IMR-90 (cell line): ENCODE measurements at regions not wholly inside any gene's neighbourhood (a gene's known extent, or its start where the extent isn't known, plus 50 kb on each side); places are given as distances from the start of the nearest gene placed in this dataset.
A peak's percentile ranks its signal among the peaks of the same experiment; 100 is the strongest.

Experiments used
- ATAC-seq: fragments of 200-7000 bp; cut with Tn5 transposase; 2 replicates; pipeline ENCODE4 v1.9.1; 2020; ENCODE audit warnings: low read depth, mild to moderate bottlenecking, moderate library complexity
- BruUV-seq: library from RNA; stranded (reverse); fragments of 400-500 nt; replicated peaks from 2 replicates; lab custom pipeline; 2021; lab: Mats Ljungman, UMichigan
- CTCF ChIA-PET: fragments of 300-600 bp; formaldehyde crosslinking; extraction: SDS; loops from one replicate; lab custom pipeline; 2021; ENCODE audit warnings: antibody characterized with exemption; lab: Yijun Ruan, JAX
- POLR2A ChIA-PET: fragments of 300-600 bp; sonication (Branson Sonifier 250); formaldehyde crosslinking; loops from one replicate; lab custom pipeline; 2022; ENCODE audit warnings: antibody characterized with exemption; ENCODE audit not compliant: unreplicated experiment; lab: Charles Lee
- DNase-seq: peaks from one replicate; pipeline ENCODE4 v3.0.0; 2013
- H2AFZ ChIP-seq: replicated peaks from 2 replicates; pipeline ENCODE3; 2013; ENCODE audit warnings: low read length, mild to moderate bottlenecking; ENCODE audit not compliant: poor library complexity
- H2AK5ac ChIP-seq: 2 replicates; pipeline ENCODE4 v1.6.1; 2013; ENCODE audit warnings: low read depth, low read length, inconsistent platforms
- H2AK9ac ChIP-seq: replicated peaks from 2 replicates; pipeline ENCODE3; 2013; ENCODE audit warnings: mild to moderate bottlenecking, low read depth, low read length, moderate library complexity; ENCODE audit not compliant: poor library complexity
- H2BK120ac ChIP-seq: 2 replicates; pipeline ENCODE4 v1.6.1; 2013; ENCODE audit warnings: low read depth, low read length, inconsistent platforms
- H2BK15ac ChIP-seq: 3 replicates; pipeline ENCODE4 v1.6.1; 2013; ENCODE audit warnings: low read depth, low read length, inconsistent platforms
- H2BK20ac ChIP-seq: 2 replicates; pipeline ENCODE4 v1.6.1; 2013; ENCODE audit warnings: low read depth, mild to moderate bottlenecking, inconsistent platforms, low read length, moderate library complexity
- H2BK5ac ChIP-seq: 2 replicates; pipeline ENCODE4 v1.6.1; 2013; ENCODE audit warnings: mild to moderate bottlenecking, low read depth, low read length, inconsistent platforms; ENCODE audit not compliant: poor library complexity, severe bottlenecking
- H3K14ac ChIP-seq: replicated peaks from 2 replicates; pipeline ENCODE4 v1.6.1; 2013; ENCODE audit warnings: low read depth, low read length, inconsistent platforms
- H3K18ac ChIP-seq: 2 replicates; pipeline ENCODE4 v1.6.1; 2013; ENCODE audit warnings: low read depth, low read length, control low read depth
- H3K23ac ChIP-seq: 2 replicates; pipeline ENCODE4 v1.6.1; 2013; ENCODE audit warnings: low read depth, low read length, inconsistent platforms
- H3K27ac ChIP-seq: 2 replicates; pipeline ENCODE4 v1.5.1; 2013; ENCODE audit warnings: mild to moderate bottlenecking, control low read depth, low read length; ENCODE audit not compliant: insufficient read depth
- H3K27me3 ChIP-seq: 2 replicates; pipeline ENCODE4 v1.6.1; 2013; ENCODE audit warnings: low read length; ENCODE audit not compliant: control insufficient read depth, insufficient read depth
- H3K36me3 ChIP-seq: 2 replicates; pipeline ENCODE4 v1.6.1; 2013; ENCODE audit warnings: low read length, mixed read lengths; ENCODE audit not compliant: control insufficient read depth, insufficient read depth
- H3K4ac ChIP-seq: 2 replicates; pipeline ENCODE4 v1.6.1; 2013; ENCODE audit warnings: low read depth, low read length, inconsistent platforms
- H3K4me1 ChIP-seq: 2 replicates; pipeline ENCODE4 v1.6.1; 2013; ENCODE audit warnings: low read length, mixed read lengths; ENCODE audit not compliant: control insufficient read depth, insufficient read depth
- H3K4me2 ChIP-seq: 2 replicates; pipeline ENCODE4 v1.6.1; 2013; ENCODE audit warnings: low read depth, mild to moderate bottlenecking, control low read depth, low read length, moderate library complexity
- H3K4me3 ChIP-seq: 2 replicates; pipeline ENCODE4 v1.5.1; 2013; ENCODE audit warnings: low read depth, mild to moderate bottlenecking, control low read depth, low read length, moderate library complexity; ENCODE audit not compliant: insufficient read depth
- H3K56ac ChIP-seq: 2 replicates; pipeline ENCODE4 v1.6.1; 2013; ENCODE audit warnings: low read length, inconsistent platforms; ENCODE audit not compliant: insufficient read depth; ENCODE audit errors: extremely low read depth
- H3K79me1 ChIP-seq, 2 experiments: 2 replicates each; pipeline ENCODE4 v1.6.1; 2013; ENCODE audit warnings: low read length in 2 of 2, inconsistent platforms in 1 of 2, low read depth in 1 of 2
- H3K9ac ChIP-seq: 2 replicates; pipeline ENCODE4 v1.6.1; 2013; ENCODE audit warnings: low read depth, low read length, control low read depth
- H3K9me1 ChIP-seq: 2 replicates; pipeline ENCODE4 v1.6.1; 2013; ENCODE audit warnings: low read length, inconsistent platforms; ENCODE audit not compliant: insufficient read depth
- H3K9me3 ChIP-seq: 2 replicates; pipeline ENCODE4 v1.6.1; 2013; ENCODE audit warnings: low read length; ENCODE audit not compliant: control insufficient read depth, insufficient read depth
- H4K20me1 ChIP-seq: 2 replicates; pipeline ENCODE4 v1.6.1; 2013; ENCODE audit warnings: low read length, inconsistent platforms; ENCODE audit not compliant: insufficient read depth
- H4K5ac ChIP-seq: 2 replicates; pipeline ENCODE4 v1.6.1; 2013; ENCODE audit warnings: mild to moderate bottlenecking, low read depth, low read length, control low read depth
- H4K8ac ChIP-seq, 2 experiments: 2 replicates each; pipeline ENCODE4 v1.6.1; 2013; ENCODE audit warnings: low read depth in 2 of 2, low read length in 2 of 2, control low read depth in 1 of 2, inconsistent platforms in 1 of 2
- H4K91ac ChIP-seq: 2 replicates; pipeline ENCODE4 v1.6.1; 2013; ENCODE audit warnings: low read depth, low read length, inconsistent platforms; ENCODE audit not compliant: insufficient read depth
- CEBPB ChIP-seq: IDR thresholded peaks from 2 replicates; pipeline ENCODE4 v1.6.1; 2012; ENCODE audit warnings: low read depth, low read length, improper control_type of control experiment
- CTCF ChIP-seq: conservative IDR thresholded peaks from 2 replicates; pipeline ENCODE4 v1.5.1; 2012; ENCODE audit warnings: mild to moderate bottlenecking, low read depth, low read length, improper control_type of control experiment
- FOS ChIP-seq: fragments of 150-350 bp; IDR thresholded peaks from 2 replicates; pipeline ENCODE4 v1.6.1; 2016; ENCODE audit warnings: low read depth, low read length
- MAFK ChIP-seq: IDR thresholded peaks from 2 replicates; pipeline ENCODE4 v1.6.1; 2012; ENCODE audit warnings: low read depth, low read length, improper control_type of control experiment
- MAZ ChIP-seq: IDR thresholded peaks from 2 replicates; pipeline ENCODE4 v1.6.1; 2012; ENCODE audit warnings: low read depth, mild to moderate bottlenecking, low read length, improper control_type of control experiment, moderate library complexity, borderline replicate concordance
- MXI1 ChIP-seq: IDR thresholded peaks from 2 replicates; pipeline ENCODE4 v1.6.1; 2012; ENCODE audit warnings: low read depth, mild to moderate bottlenecking, low read length, moderate library complexity, borderline replicate concordance
- NFE2L2 ChIP-seq: fragments of 150-350 bp; IDR thresholded peaks from 2 replicates; pipeline ENCODE4 v1.6.1; 2016; ENCODE audit warnings: low read depth, mild to moderate bottlenecking, low read length
- POLR2A ChIP-seq: IDR thresholded peaks from 2 replicates; pipeline ENCODE4 v1.6.1; 2012; ENCODE audit warnings: mild to moderate bottlenecking, low read depth, low read length
- RAD21 ChIP-seq: IDR thresholded peaks from 2 replicates; pipeline ENCODE4 v1.6.1; 2012; ENCODE audit warnings: low read length, improper control_type of control experiment
- RCOR1 ChIP-seq: IDR thresholded peaks from 2 replicates; pipeline ENCODE4 v1.6.1; 2012; ENCODE audit warnings: mild to moderate bottlenecking, low read length, improper control_type of control experiment; ENCODE audit not compliant: insufficient replicate concordance
- SMC3 ChIP-seq: fragments of 150-350 bp; IDR thresholded peaks from 2 replicates; pipeline ENCODE4 v1.6.1; 2016; ENCODE audit warnings: low read depth, mild to moderate bottlenecking, antibody characterized with exemption, low read length, moderate library complexity
- WGBS, 2 experiments: methylation state at CpG; one replicate each; pipeline versions ENCODE4 v1.1.5 to v1.1.7; 2013; ENCODE audit warnings: missing lambda C conversion rate in 2 of 2; ENCODE audit not compliant: insufficient read length in 1 of 2; ENCODE audit errors: extremely low coverage in 2 of 2; 5-methylcytosine and 5-hydroxymethylcytosine counted together
- dilution Hi-C: fragments of 300-500 bp; cut with HindIII; formaldehyde crosslinking; loops from one replicate; pipeline ENCODE4 v1.14.3; 2018; ENCODE audit warnings: low sequenced_read_pairs; ENCODE audit not compliant: unreplicated experiment
- in situ Hi-C: fragments of 300-500 bp; cut with MboI; formaldehyde crosslinking; loops from 3 replicates; pipeline ENCODE4 v1.14.3; 2019; ENCODE audit warnings: low sequenced_read_pairs, inconsistent platforms, mixed read lengths
- intact Hi-C: fragments of 100-400 bp; cut with micrococcal nuclease; formaldehyde crosslinking; loops from 2 replicates; pipeline ENCODE4 v1.10.0; 2022
- TF ChIP-seq, protein P1 (sequence below): fragments of 150-350 bp; IDR thresholded peaks from 2 replicates; pipeline ENCODE4 v1.6.1; 2017; ENCODE audit warnings: mild to moderate bottlenecking, antibody characterized with exemption, low read length, low read depth
- TF ChIP-seq, protein P2 (sequence below): fragments of 150-350 bp; IDR thresholded peaks from 2 replicates; pipeline ENCODE4 v1.6.1; 2016; ENCODE audit warnings: low read depth, mild to moderate bottlenecking, low read length, moderate library complexity, borderline replicate concordance

DNA sequence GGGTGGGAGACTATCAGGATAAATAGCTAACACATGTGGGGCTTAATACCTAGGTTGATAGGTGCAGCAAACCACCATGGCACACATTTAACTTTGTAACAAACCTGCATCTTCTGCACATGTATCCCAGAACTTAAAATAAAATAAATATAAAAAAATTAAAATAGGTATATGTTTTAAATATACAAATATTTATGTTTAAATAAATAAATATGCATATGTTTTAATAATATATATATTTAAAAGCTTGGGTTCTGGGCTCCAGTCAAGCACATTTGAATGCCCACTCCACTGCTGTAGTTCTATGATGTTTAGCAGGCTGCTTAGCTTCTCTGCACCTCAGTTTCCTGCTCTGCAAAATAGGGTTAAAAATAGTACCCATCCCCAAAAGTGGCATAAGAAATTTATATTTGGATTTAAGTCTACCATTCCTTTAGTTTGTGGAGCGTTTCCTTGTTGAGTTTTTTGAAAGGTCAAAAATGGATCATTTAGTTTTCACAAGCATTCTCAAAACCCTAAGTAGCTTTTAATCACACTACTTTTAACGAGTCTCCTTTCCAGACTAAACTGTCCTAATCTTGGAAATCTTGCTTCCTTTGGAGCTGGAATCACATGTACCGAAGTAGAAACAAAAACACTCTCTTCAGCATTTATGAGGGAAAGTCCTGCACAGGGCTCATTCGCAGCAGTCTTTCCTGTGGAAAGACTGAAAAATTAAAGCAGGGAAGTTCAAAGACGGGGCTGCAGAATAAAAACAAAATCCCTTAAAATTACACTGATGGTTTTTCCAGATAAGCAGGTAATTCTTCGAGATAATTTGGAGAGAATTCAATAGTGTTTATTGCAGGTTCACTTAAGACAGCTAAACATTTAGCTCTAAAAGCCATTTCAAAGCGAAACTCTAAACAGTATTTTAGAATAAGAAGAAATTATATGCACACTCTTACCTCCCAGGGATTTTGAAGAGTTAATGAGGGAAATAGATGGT lies 111.7 kb upstream of the LYZL1 start:
- ATAC-seq (no peak), DNase-seq (no peak)
- H4K20me1 ChIP-seq = no peaks in the 10 kb centered on the region
- no peaks in the 10 kb centered on the region for H3K79me1 ChIP-seq
- no peak overlapping the region for H3K56ac ChIP-seq
- no peak overlapping the region for H3K9ac ChIP-seq
- H2AK9ac ChIP-seq = no peak overlapping the region
- no peak overlapping the region for H4K8ac ChIP-seq
- H4K5ac ChIP-seq = no peak overlapping the region
- ChIA-PET POLR2A (no interaction called here), CTCF (interaction anchor here (2.0 kb wide), 1 partner anchor 127 kb away, joined by 6 read pairs; no protein-coding TSS in a partner anchor)
- no CpG with 5 or more reads among the region's 7 CpGs for WGBS, 2 experiments
- dilution Hi-C loops = no loop called here
- H3K18ac ChIP-seq = no peak overlapping the region
- no peak overlapping the region for H2AK5ac ChIP-seq
- H3K9me1 ChIP-seq = no peaks in the 10 kb centered on the region
- H3K9me3 ChIP-seq = peaks cover 3% of the 10 kb centered on the region; the same call in 1 of the 2 replicates
- no peak overlapping the region for H3K4me3 ChIP-seq
- peaks cover 2% of the 10 kb centered on the region; the same call in 1 of the 2 replicates for H3K4me1 ChIP-seq
- in situ Hi-C loops = no loop called here
- no peak overlapping the region for H3K23ac ChIP-seq
- no peak overlapping the region for H2AFZ ChIP-seq
- TF ChIP-seq SMC3 = no peak
- no peak for TF ChIP-seq FOS
- TF ChIP-seq MXI1 = no peak
- TF ChIP-seq, protein P1, sequence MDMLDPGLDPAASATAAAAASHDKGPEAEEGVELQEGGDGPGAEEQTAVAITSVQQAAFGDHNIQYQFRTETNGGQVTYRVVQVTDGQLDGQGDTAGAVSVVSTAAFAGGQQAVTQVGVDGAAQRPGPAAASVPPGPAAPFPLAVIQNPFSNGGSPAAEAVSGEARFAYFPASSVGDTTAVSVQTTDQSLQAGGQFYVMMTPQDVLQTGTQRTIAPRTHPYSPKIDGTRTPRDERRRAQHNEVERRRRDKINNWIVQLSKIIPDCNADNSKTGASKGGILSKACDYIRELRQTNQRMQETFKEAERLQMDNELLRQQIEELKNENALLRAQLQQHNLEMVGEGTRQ = no peak
- TF ChIP-seq CTCF = no peak
- TF ChIP-seq MAFK = no peak
- TF ChIP-seq CEBPB = no peak
- TF ChIP-seq NFE2L2 = no peak
- no peak for TF ChIP-seq RAD21
- TF ChIP-seq, protein P2, sequence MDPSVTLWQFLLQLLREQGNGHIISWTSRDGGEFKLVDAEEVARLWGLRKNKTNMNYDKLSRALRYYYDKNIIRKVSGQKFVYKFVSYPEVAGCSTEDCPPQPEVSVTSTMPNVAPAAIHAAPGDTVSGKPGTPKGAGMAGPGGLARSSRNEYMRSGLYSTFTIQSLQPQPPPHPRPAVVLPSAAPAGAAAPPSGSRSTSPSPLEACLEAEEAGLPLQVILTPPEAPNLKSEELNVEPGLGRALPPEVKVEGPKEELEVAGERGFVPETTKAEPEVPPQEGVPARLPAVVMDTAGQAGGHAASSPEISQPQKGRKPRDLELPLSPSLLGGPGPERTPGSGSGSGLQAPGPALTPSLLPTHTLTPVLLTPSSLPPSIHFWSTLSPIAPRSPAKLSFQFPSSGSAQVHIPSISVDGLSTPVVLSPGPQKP = no peak
- TF ChIP-seq MAZ = no peak
- TF ChIP-seq RCOR1 = no peak
- TF ChIP-seq POLR2A = no peak
- no peak overlapping the region for H3K27ac ChIP-seq
- no peak overlapping the region for H2BK5ac ChIP-seq
- H4K91ac ChIP-seq = no peak overlapping the region
- no peaks in the 10 kb centered on the region for H3K36me3 ChIP-seq
- no peak overlapping the region for H2BK15ac ChIP-seq
- intact Hi-C loops = no loop called here
- H3K4ac ChIP-seq = no peak overlapping the region
- peak overlapping the region; percentile 27; the same call in 1 of the 2 replicates for H3K4me2 ChIP-seq
- BruUV-seq = no TSS peak
- no peak overlapping the region for H2BK120ac ChIP-seq
- H2BK20ac ChIP-seq = no peak overlapping the region
- no peak overlapping the region for H3K14ac ChIP-seq
- peaks cover 17% of the 10 kb centered on the region for H3K27me3 ChIP-seq
